Smooth muscle cell (in vitro differentiated cells): ENCODE measurements at regions not wholly inside any gene's neighbourhood (a gene's known extent, or its start where the extent isn't known, plus 50 kb on each side); places are given as distances from the start of the nearest gene placed in this dataset.
"Not testable (repeated sequence)": the region's sequence is repeated elsewhere in the genome, so short reads cannot be mapped to it uniquely, and the experiment has no call there.

Experiments used
- DNase-seq: peaks from one replicate; lab custom pipeline; 2025; ENCODE audit not compliant: unreplicated experiment; lab: John Stamatoyannopoulos, UW
- H2AFZ ChIP-seq: fragments of 200-600 bp; sonication (generic); 2 replicates; pipeline ENCODE4 v1.6.0; 2016; ENCODE audit warnings: antibody characterized with exemption, low read depth, mild to moderate bottlenecking
- H3F3A ChIP-seq: fragments of 200-600 bp; sonication (generic); 2 replicates; pipeline ENCODE4 v1.6.0; 2017; ENCODE audit warnings: antibody characterized with exemption, low read depth
- H3K27ac ChIP-seq: fragments of 200-600 bp; sonication (generic); 2 replicates; pipeline ENCODE4 v1.5.1; 2016; ENCODE audit warnings: low read depth, mild to moderate bottlenecking
- H3K27me3 ChIP-seq: fragments of 200-600 bp; sonication (generic); 2 replicates; pipeline ENCODE4 v1.6.1; 2016; ENCODE audit warnings: low read depth, mild to moderate bottlenecking
- H3K36me3 ChIP-seq: fragments of 200-600 bp; sonication (generic); 2 replicates; pipeline ENCODE4 v1.5.1; 2016; ENCODE audit warnings: low read depth
- H3K4me1 ChIP-seq: fragments of 200-600 bp; sonication (generic); 2 replicates; pipeline ENCODE4 v1.5.1; 2016; ENCODE audit warnings: low read depth
- H3K4me2 ChIP-seq: fragments of 200-600 bp; sonication (generic); 2 replicates; pipeline ENCODE4 v1.6.0; 2016; ENCODE audit warnings: mild to moderate bottlenecking
- H3K4me3 ChIP-seq: fragments of 200-600 bp; sonication (generic); 2 replicates; pipeline ENCODE4 v1.5.1; 2016; ENCODE audit warnings: mild to moderate bottlenecking
- H3K79me2 ChIP-seq: fragments of 200-600 bp; sonication (generic); 2 replicates; pipeline ENCODE4 v1.6.0; 2016; ENCODE audit warnings: low read depth, mild to moderate bottlenecking
- H3K9ac ChIP-seq: fragments of 200-600 bp; sonication (generic); 2 replicates; pipeline ENCODE4 v1.6.0; 2016; ENCODE audit warnings: low read depth
- H3K9me3 ChIP-seq: fragments of 200-600 bp; sonication (generic); replicated peaks from 2 replicates; pipeline ENCODE4 v1.5.1; 2016; ENCODE audit warnings: low read depth
- H4K20me1 ChIP-seq: fragments of 200-600 bp; sonication (generic); 2 replicates; pipeline ENCODE4 v1.6.0; 2016; ENCODE audit warnings: low read depth
- WGBS: methylation state at CpG from one replicate; pipeline ENCODE4 v1.1.7; 2016; ENCODE audit warnings: low lambda C conversion rate; 5-methylcytosine and 5-hydroxymethylcytosine counted together
- TF ChIP-seq, protein P1 (sequence below): fragments of 200-600 bp; sonication (generic); IDR thresholded peaks from 2 replicates; pipeline ENCODE4 v1.5.1; 2017; ENCODE audit warnings: borderline replicate concordance, mild to moderate bottlenecking, antibody characterized with exemption; ENCODE audit not compliant: insufficient read depth, poor library complexity, severe bottlenecking

DNA sequence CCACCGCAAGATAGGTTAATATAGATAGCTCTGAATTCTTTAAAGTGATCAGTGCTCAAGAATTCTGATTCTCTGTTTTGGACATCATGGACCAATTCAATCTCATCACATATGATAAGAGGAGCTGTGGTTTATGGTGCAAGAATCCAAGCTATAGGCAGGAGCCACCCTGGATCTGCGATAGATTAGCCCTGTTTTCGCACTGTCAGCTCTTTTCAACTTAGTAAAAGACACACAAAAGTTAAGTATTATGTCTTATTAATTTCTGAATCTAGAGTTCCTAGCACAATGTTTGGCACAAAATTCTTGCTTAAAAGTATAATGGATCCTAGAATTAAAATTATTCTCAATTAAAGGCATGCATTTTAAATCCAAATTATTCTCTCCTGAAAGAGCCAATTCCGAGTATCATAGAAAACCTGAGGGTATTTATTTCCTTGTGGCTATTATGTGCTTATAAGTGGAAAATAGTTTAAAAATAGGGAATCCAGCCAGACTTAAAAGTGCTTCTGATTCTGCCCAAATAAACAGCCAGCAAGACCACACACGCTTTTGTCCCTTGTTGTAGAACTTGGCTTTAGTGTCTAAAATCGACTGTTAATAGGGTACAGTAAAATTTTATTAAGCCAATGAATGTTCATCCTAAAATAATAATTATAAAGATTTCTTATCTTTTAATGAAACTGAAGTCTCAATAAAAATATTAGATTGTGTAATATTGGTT is 184.9 kb upstream of the FLRT2 start:
- no peak overlapping the region for H3K4me3 ChIP-seq
- no peaks in the 10 kb centered on the region for H3K9me3 ChIP-seq

GRCh38 chr14:85350667-85351066 is 179.3 kb upstream of the FLRT2 start:
- Histone ChIP-seq H3K4me2 (no peak overlapping the region), H4K20me1 (no peaks in the 10 kb centered on the region), H3K27me3 (no peaks in the 10 kb centered on the region), H3F3A (no peaks in the 10 kb centered on the region), H3K27ac (no peak overlapping the region), H3K36me3 (no peaks in the 10 kb centered on the region), H2AFZ (no peak overlapping the region), H3K4me3 (no peak overlapping the region), H3K4me1 (no peaks in the 10 kb centered on the region), H3K9me3 (no peaks in the 10 kb centered on the region), H3K9ac (no peak overlapping the region), H3K79me2 (no peaks in the 10 kb centered on the region)
- no peak for DNase-seq
- 94% methylated on average over 3 of the region's 3 CpGs for WGBS
- TF ChIP-seq, protein P1, sequence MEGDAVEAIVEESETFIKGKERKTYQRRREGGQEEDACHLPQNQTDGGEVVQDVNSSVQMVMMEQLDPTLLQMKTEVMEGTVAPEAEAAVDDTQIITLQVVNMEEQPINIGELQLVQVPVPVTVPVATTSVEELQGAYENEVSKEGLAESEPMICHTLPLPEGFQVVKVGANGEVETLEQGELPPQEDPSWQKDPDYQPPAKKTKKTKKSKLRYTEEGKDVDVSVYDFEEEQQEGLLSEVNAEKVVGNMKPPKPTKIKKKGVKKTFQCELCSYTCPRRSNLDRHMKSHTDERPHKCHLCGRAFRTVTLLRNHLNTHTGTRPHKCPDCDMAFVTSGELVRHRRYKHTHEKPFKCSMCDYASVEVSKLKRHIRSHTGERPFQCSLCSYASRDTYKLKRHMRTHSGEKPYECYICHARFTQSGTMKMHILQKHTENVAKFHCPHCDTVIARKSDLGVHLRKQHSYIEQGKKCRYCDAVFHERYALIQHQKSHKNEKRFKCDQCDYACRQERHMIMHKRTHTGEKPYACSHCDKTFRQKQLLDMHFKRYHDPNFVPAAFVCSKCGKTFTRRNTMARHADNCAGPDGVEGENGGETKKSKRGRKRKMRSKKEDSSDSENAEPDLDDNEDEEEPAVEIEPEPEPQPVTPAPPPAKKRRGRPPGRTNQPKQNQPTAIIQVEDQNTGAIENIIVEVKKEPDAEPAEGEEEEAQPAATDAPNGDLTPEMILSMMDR = no peak

More for the DNA sequence above, 184.9 kb upstream of the FLRT2 start:
- no peak overlapping the region for H3K4me2 ChIP-seq
- DNase-seq = no peak
- no peaks in the 10 kb centered on the region for H3F3A ChIP-seq
- no peak overlapping the region for H2AFZ ChIP-seq
- no peaks in the 10 kb centered on the region for H3K4me1 ChIP-seq
- TF ChIP-seq, protein P1 = no peak
- H4K20me1 ChIP-seq = no peaks in the 10 kb centered on the region
- 88% methylated on average over 6 of the region's 6 CpGs for WGBS
- H3K79me2 ChIP-seq = no peaks in the 10 kb centered on the region
- H3K9ac ChIP-seq = no peak overlapping the region
- H3K27ac ChIP-seq = no peak overlapping the region
- H3K36me3 ChIP-seq = no peaks in the 10 kb centered on the region
- no peaks in the 10 kb centered on the region for H3K27me3 ChIP-seq

- not testable (repeated sequence) for H3K79me2 ChIP-seq, H3K27ac ChIP-seq, H2AFZ ChIP-seq, H3K4me3 ChIP-seq, H3K9ac ChIP-seq, H3K27me3 ChIP-seq, DNase-seq, H4K20me1 ChIP-seq, H3F3A ChIP-seq, H3K4me1 ChIP-seq, H3K9me3 ChIP-seq, H3K4me2 ChIP-seq, H3K36me3 ChIP-seq
- WGBS = 96% methylated on average over 12 of the region's 26 CpGs
These were observed 177.4 kb upstream of the FLRT2 start for GRCh38 chr14:85352588-85352987.

DNA sequence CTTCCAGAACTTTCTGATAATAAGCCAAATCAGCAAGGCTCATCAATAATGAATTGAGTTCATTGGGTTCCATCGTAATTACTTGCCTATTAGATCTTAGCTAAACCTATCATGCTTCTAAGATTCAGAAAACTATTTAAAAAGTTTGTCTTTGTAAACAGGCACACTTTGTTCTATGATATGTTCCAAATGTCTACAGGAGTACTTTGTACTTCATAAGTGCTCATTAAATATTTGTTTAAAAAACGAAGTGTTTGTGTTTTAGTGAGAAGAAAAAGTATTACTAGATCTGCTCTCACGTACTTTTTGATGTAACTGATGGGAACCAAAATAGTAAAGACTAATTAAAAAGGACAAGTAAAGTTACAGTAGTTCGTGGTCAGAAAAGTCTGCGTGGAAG is 172.8 kb upstream of the FLRT2 start:
- H3K9me3 ChIP-seq = no peaks in the 10 kb centered on the region
- H3K27ac ChIP-seq = no peak overlapping the region
- no peak overlapping the region for H2AFZ ChIP-seq
- 88% methylated on average over 5 of the region's 5 CpGs for WGBS
- no peaks in the 10 kb centered on the region for H3K79me2 ChIP-seq
- H3K4me3 ChIP-seq = no peak overlapping the region
- H3K9ac ChIP-seq = no peak overlapping the region
- DNase-seq = no peak
- H3K27me3 ChIP-seq = no peaks in the 10 kb centered on the region
- no peaks in the 10 kb centered on the region for H3F3A ChIP-seq
- no peak overlapping the region for H3K4me2 ChIP-seq
- TF ChIP-seq, protein P1 = no peak
- H4K20me1 ChIP-seq = no peaks in the 10 kb centered on the region
- no peaks in the 10 kb centered on the region for H3K36me3 ChIP-seq
- H3K4me1 ChIP-seq = no peaks in the 10 kb centered on the region
